Dermis microvascular lymphatic vessel endothelial cell (primary cell): ENCODE measurements at regions not wholly inside any gene's neighbourhood (a gene's known extent, or its start where the extent isn't known, plus 50 kb on each side); places are given as distances from the start of the nearest gene placed in this dataset.
"Not testable (repeated sequence)": the region's sequence is repeated elsewhere in the genome, so short reads cannot be mapped to it uniquely, and the experiment has no call there.

Experiments used
- DNase-seq, 2 donors: peaks; one replicate each; pipeline versions ENCODE4 v3.0.0 to v3.0.0-alpha.2; 2010; ENCODE audit warnings: low read depth in 2 of 2

- no peak for DNase-seq
Measured at GRCh38 chr13:84088996-84089395, 206.7 kb upstream of the SLITRK1 start.

GRCh38 chr13:84086847-84087162 lies 204.5 kb upstream of the SLITRK1 start:
- no peak for DNase-seq

DNA sequence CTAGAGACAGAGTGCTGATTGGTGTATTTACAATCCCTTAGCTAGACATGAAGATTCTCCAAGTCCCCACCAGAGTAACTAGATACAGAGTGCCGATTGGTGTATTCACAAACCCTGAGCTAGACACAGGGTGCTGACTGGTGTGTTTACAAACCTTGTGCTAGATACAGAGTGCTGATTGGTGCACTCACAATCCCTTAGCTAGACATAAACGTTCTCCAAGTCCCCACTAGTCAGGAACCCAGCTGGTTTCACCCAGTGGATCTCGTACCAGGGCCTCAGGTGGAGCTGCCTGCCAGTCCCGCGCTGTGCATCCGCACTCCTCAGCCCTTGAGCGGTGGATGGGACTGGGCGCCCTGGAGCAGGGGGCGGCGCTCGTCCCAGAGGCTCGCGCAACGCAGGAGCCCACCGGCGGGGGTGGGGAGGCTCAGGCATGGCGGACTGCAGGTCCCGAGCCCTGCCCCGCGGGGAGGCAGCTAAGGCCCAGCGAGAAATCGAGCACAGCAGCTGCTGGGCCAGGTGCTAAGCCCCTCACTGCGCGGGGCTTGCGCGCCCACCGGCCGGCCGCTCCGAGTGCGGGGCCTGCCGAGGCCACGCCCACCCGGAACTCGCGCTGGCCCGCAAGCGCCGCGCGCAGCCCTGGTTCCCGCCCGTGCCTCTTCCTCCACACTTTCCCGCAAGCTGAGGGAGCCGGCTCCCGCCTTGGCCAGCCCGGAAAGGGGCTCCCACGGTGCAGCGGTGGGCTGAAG lies 204.0 kb upstream of the SLITRK1 start:
- not testable (repeated sequence) for DNase-seq

GRCh38 chr13:84082462-84082861 lies 200.2 kb upstream of the SLITRK1 start:
- DNase-seq: no peak

DNA sequence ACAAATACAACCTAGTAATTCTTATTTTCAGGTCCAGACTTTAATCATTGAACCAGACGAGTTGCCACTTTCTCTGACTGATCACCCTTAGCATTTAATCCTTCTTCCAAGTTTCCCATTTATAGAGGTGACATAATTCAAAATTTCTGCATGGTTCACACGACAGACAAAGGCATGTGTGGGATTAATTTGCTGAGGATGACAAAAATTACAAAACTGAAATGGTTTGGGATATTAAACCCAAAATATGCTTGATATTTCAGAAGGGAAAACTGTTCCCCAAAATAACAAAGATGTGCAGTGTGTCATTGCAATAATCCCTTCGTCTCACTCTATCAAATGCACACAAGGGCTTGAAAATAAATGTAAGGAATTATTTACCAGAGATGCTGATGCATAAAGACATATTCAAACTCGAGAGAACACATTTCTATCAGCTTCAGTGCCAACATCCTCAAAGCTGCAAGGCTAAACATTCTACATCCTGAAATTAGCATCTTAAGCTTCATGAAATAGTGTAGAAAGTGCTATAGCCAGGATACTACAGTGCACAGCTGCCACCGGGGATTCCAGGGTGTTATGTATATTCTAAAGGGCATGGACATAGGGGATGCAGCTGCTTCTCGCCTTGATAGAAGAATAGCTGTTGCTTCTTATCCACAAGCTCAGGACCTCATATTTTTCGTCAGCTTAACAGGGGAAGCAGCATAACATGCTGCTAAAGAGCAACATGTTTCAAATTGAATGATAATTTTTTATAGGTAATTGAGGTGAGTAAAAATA lies 198.7 kb upstream of the SLITRK1 start:
- no peak for DNase-seq

GRCh38 chr13:84077271-84077670 lies 195.0 kb upstream of the SLITRK1 start:
- no peak for DNase-seq

DNA sequence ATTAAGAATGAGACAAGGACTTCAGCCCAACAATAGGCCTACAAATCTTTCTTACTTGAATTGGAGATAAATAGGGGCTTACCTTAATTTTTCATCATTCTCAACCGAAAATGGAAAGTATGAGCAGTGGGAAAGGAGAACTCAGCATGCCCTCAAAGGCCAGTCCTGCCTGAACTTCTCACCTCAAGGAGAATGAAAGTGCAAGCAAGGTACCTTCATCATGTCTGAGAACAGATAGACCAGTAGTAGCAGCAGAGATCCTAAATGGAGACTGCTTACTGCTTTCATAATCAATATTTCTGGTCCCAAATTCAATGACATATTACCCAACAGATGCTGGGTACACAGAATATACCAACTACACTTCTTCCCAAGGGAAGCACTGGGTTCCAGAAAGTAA lies 194.0 kb upstream of the SLITRK1 start:
- no peak for DNase-seq

- DNase-seq: no peak
Measured at GRCh38 chr13:84050536-84050935, 168.3 kb upstream of the SLITRK1 start.

DNA sequence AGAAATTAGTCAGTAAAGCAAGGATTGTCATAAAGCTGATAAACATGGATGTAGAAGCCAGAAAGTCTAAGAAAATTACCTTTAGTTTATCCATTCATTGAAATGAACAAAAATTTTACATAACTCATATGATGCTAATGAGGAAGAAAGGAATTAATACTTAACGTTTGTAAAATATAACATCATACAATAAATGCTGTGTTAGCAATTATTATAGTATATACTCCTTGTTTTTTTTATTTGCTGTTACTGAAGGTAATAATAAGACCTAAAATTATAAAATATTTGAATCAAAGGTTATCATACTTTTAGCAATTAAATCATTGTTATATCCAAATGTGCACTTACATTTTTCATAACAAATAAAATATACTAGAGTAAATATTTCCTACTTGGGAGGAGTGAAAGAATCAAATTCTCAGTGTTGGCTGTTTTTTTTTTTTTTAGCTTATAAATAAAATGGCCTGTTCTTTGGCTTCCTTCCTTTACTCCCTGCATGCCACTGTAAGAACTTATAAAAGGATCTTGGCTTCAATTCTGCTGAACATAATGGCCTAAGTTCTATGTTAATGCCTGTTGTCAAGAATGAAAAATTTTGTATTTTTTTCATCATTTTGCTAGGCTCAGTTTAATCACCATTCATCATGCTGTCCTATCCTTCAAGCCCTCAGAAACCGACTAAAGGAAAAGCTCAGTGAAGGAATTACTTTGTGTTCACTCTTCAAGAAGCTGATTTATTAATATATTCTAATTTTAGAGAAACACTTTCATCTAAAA lies 167.4 kb upstream of the SLITRK1 start:
- DNase-seq: no peak

- DNase-seq: no peak
Measured at GRCh38 chr13:84044805-84045204, 162.5 kb upstream of the SLITRK1 start.

DNA sequence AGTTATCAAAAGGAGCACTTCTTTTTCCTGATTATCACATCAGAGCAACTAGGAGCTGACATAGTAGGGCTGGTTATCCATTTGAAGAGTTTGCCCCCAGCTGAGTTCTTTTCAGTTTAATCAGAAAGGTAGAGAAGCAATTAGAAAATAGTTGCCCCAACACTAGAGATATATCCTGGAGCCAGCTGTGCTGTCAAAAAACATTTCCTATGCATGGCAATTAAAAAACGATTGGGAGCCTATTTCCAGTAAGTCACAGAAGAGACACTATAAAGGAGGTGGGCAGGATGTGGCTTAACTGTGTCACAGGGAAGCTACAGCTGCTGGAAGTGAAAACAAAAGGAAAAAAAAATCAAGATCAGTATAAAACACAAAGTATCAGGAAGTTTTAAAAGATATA lies 155.7 kb upstream of the SLITRK1 start:
- DNase-seq: no peak

- no peak for DNase-seq
Measured at GRCh38 chr13:84032116-84032515, 149.8 kb upstream of the SLITRK1 start.

GRCh38 chr13:84031120-84031519 lies 148.8 kb upstream of the SLITRK1 start:
- DNase-seq: no peak

DNA sequence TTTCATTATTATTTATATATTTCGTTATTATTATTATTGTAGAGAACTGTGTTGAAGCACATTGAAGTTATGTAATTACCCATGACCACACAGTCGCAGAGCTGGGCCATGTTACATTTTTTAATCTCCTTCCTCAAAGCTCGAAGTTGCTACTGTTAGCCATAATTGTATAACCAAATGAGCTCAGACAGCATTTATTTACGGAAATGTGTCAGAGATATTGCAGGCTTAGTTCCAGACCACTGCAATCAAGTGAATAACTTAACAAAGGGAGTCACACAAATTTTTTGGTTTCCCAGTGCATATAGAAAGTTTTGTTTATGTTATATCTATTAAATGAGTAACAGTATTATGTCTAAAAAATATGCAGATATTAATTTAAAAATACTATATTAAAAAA lies 147.1 kb upstream of the SLITRK1 start:
- DNase-seq: no peak

DNA sequence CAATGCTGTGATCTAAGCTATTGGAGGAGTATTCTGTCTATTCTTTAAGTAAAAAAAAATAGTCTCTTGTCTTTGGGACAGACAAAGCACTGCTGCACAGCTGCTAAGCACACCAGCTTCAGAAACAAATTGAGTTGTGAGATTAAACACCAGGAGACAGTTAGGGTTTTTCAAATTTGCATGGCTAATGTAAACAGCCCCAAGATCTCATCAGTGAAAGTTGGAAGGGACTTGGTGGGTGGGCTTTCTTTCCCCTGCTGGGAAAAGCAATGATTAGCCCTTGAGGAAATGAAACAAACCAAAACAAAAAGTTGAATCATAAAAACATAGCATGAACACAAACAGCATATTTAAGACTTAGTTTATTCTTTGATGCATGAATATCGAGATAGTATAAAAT lies 143.6 kb upstream of the SLITRK1 start:
- DNase-seq: no peak

GRCh38 chr13:83996415-83996814 lies 114.1 kb upstream of the SLITRK1 start:
- no peak for DNase-seq

DNA sequence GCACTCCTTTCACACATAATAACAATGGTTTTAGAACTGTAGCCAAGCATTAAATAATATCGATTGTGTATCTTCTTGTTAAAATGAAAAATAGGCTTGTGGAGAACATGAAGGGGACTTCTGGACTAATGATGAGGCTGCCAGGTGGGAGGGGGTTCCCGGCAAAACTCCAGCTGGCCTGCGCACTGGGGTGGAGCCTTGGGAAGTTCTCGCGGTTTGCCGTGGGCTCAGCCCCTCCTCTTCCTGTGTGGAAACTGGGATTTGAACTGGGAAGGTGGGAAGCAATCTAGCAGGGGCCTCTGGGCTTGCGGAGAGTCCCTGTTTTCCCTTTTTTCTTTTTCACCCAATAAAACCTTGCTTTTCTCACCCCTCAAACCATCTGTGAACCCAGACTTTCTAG lies 113.7 kb upstream of the SLITRK1 start:
- DNase-seq: no peak

- DNase-seq: no peak
Measured at GRCh38 chr13:83992566-83993358, 110.5 kb upstream of the SLITRK1 start.

DNA sequence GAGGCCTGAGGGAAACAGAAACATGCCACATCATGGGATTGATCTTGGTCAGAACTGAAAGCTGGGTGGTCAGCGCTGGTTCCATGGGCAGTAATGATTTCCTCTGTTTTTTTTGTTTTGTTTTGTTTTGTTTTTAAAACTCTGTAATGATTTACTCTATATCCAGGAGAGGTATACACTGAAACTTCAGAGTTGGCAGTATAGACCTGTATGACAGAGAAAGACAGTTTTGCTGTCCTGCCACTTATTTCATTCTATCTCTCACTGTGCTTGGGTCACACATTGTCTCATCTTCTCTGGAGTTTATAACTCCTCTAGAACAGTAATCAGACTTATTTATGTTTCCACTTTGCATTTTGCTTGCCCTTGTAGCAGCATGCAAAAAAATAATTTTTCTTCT lies 105.1 kb upstream of the SLITRK1 start:
- DNase-seq: no peak

GRCh38 chr13:83984793-83985192 lies 102.5 kb upstream of the SLITRK1 start:
- DNase-seq: no peak

DNA sequence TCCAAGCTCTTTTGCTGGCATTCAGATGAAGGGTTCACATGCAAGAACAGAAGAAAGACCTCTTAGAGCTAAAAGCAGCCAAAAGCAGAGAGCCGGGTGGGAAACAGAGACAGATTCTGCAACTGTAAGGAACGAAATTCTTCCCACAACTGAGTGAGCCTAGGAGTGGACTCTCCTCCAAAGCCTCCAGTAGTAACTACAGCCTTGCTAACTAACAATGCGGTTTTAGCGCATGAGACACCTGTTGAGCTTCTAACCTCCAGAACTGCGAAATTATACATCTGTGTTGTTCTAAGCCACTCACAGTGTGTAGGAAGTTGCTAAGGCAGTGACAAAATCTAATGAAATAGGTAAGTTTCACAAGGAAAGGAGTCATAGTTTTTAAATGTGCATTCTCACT lies 98.1 kb upstream of the SLITRK1 start:
- no peak for DNase-seq
